ENCODE measurements at regions not wholly inside any gene's neighbourhood (a gene's known extent, or its start where the extent isn't known, plus 50 kb on each side); places are given as distances from the start of the nearest gene placed in this dataset.

DNA sequence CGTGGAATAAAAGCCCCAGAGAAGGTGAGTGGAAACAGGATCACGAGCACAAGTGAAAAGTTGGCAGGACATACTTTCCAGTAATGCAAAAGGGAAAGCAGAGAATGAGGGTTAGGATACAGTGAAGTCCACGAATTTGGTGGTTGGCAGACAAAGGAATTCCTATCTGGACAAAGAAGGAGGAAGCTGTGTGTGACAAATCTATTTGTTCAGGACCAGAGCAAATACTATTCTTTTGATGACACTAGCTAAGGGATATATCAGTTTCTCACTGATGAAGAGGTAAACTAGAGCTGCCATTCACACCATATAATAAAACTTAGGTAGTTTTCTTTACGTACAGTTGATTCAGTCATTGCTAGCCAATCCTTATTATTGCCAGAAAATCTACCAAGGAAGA is 156.8 kb upstream of the GRIK2 start:
- TF ChIP-seq, protein P1, sequence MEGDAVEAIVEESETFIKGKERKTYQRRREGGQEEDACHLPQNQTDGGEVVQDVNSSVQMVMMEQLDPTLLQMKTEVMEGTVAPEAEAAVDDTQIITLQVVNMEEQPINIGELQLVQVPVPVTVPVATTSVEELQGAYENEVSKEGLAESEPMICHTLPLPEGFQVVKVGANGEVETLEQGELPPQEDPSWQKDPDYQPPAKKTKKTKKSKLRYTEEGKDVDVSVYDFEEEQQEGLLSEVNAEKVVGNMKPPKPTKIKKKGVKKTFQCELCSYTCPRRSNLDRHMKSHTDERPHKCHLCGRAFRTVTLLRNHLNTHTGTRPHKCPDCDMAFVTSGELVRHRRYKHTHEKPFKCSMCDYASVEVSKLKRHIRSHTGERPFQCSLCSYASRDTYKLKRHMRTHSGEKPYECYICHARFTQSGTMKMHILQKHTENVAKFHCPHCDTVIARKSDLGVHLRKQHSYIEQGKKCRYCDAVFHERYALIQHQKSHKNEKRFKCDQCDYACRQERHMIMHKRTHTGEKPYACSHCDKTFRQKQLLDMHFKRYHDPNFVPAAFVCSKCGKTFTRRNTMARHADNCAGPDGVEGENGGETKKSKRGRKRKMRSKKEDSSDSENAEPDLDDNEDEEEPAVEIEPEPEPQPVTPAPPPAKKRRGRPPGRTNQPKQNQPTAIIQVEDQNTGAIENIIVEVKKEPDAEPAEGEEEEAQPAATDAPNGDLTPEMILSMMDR (IDR thresholded peaks at IDR 0.05) = no peak
- TF ChIP-seq POLR2A (IDR thresholded peaks at IDR 0.05) = no peak
